HCT116 (cell line): ENCODE measurements at regions not wholly inside any gene's neighbourhood (a gene's known extent, or its start where the extent isn't known, plus 50 kb on each side); places are given as distances from the start of the nearest gene placed in this dataset.
A peak's percentile ranks its signal among the peaks of the same experiment; 100 is the strongest.

ENCODE experiments used
- ATAC-seq: fragments of 200-7000 bp; cut with Tn5 transposase; 2 replicates; pipeline ENCODE4 v1.9.1; 2020; ENCODE audit warnings: mild to moderate bottlenecking, moderate library complexity
- BruUV-seq: library from RNA; stranded (reverse); fragments of 400-500 nt; replicated peaks from 2 replicates; lab custom pipeline; 2021; lab: Mats Ljungman, UMichigan
- CTCF ChIA-PET: fragments of 300-600 bp; sonication (Branson Sonifier 250); formaldehyde crosslinking; loops from one replicate; lab custom pipeline; 2021; ENCODE audit warnings: antibody characterized with exemption; lab: Charles Lee
- POLR2A ChIA-PET: fragments of 300-600, 350-600 bp; sonication (Branson Sonifier 250); formaldehyde crosslinking; loops from one replicate; lab custom pipeline; 2021; ENCODE audit warnings: antibody characterized with exemption; lab: Charles Lee
- RAD21 ChIA-PET, 2 experiments: fragments of 300-600 bp; sonication (Branson Sonifier 250); formaldehyde crosslinking; loops; one replicate each; lab custom pipeline; 2023; ENCODE audit warnings: low total read pairs in 2 of 2; ENCODE audit not compliant: uncharacterized antibody in 2 of 2, unreplicated experiment in 2 of 2, low non-redundant PET in 1 of 2; lab: Charles Lee
- DNase-seq: peaks from one replicate; pipeline ENCODE4 v3.0.0-alpha.2; 2010; ENCODE audit warnings: low read depth, low spot score
- H2AFZ ChIP-seq: fragments of 200-600 bp; shearing (Covaris generic), sonication (generic); 2 replicates; pipeline ENCODE4 v1.6.1; 2017; ENCODE audit warnings: low read depth, mixed run types, mixed read lengths, antibody characterized with exemption, low read length; ENCODE audit not compliant: poor library complexity, severe bottlenecking
- H3K27ac ChIP-seq: 2 replicates; pipeline ENCODE4 v1.5.1; 2012; ENCODE audit warnings: low read depth, low read length
- H3K27me3 ChIP-seq: fragments of 200-600 bp; sonication (generic); 2 replicates; pipeline ENCODE4 v1.6.1; 2016; ENCODE audit warnings: mixed run types, low read length, mixed read lengths; ENCODE audit not compliant: insufficient read depth
- H3K36me3 ChIP-seq, 2 experiments: fragments of 200-500 bp in 1 of 2; fragments of 200-600 bp in 1 of 2; sonication (Bioruptor generic) in 1 of 2; sonication (generic) in 1 of 2; 2 replicates each; pipeline versions ENCODE4 v1.5.1 to v1.6.1; 2014 to 2016; ENCODE audit warnings: low read length in 2 of 2, inconsistent platforms in 1 of 2, mixed read lengths in 1 of 2, mixed run types in 1 of 2; ENCODE audit not compliant: insufficient read depth in 2 of 2, control insufficient read depth in 1 of 2
- H3K4me1 ChIP-seq, 2 experiments: fragments of 200-600 bp in 1 of 2; sonication (generic) in 1 of 2; 2 replicates each; pipeline versions ENCODE4 v1.5.1 to v1.6.1; 2012 to 2017; ENCODE audit warnings: low read length in 2 of 2, inconsistent platforms in 1 of 2, mild to moderate bottlenecking in 1 of 2, mixed read lengths in 1 of 2, mixed run types in 1 of 2, moderate library complexity in 1 of 2; ENCODE audit not compliant: insufficient read depth in 2 of 2, control insufficient read depth in 1 of 2
- H3K4me2 ChIP-seq: fragments of 200-600 bp; sonication (generic); 2 replicates; pipeline ENCODE4 v1.6.1; 2017; ENCODE audit warnings: mixed run types, low read length, mixed read lengths
- H3K4me3 ChIP-seq, 2 experiments: fragments of 200-600 bp in 1 of 2; sonication (generic) in 1 of 2; replicated peaks in 1 of 2; 2 replicates each; pipeline ENCODE4 v1.5.1; 2011 to 2016; ENCODE audit warnings: low read length in 2 of 2, control low read depth in 1 of 2, low read depth in 1 of 2, mild to moderate bottlenecking in 1 of 2, mixed read lengths in 1 of 2, mixed run types in 1 of 2
- H3K79me2 ChIP-seq: fragments of 200-600 bp; sonication (generic); 2 replicates; pipeline ENCODE4 v1.6.1; 2017; ENCODE audit warnings: mild to moderate bottlenecking, mixed run types, low read length, moderate library complexity, mixed read lengths; ENCODE audit not compliant: insufficient read depth
- H3K9ac ChIP-seq: fragments of 200-600 bp; sonication (generic); 2 replicates; pipeline ENCODE4 v1.6.1; 2016; ENCODE audit warnings: low read length, mixed read lengths
- H3K9me2 ChIP-seq: fragments of 200-600 bp; sonication (generic), shearing (Covaris generic); 2 replicates; pipeline ENCODE4 v1.6.1; 2017; ENCODE audit warnings: mixed run types, mild to moderate bottlenecking, moderate library complexity; ENCODE audit not compliant: insufficient read depth
- H3K9me3 ChIP-seq, 2 experiments: fragments of 200-500 bp in 1 of 2; fragments of 200-600 bp in 1 of 2; sonication (Bioruptor generic) in 1 of 2; sonication (generic) in 1 of 2; 2 replicates each; pipeline ENCODE4 v1.6.1; 2014 to 2017; ENCODE audit warnings: low read length in 2 of 2, mixed read lengths in 2 of 2, inconsistent platforms in 1 of 2, low read depth in 1 of 2, mild to moderate bottlenecking in 1 of 2, mixed run types in 1 of 2, moderate library complexity in 1 of 2; ENCODE audit not compliant: control insufficient read depth in 1 of 2, insufficient read depth in 1 of 2
- H4K20me1 ChIP-seq: fragments of 200-600 bp; sonication (generic), shearing (Covaris generic); 2 replicates; pipeline ENCODE4 v1.6.1; 2017; ENCODE audit warnings: mixed run types, mild to moderate bottlenecking, moderate library complexity; ENCODE audit not compliant: insufficient read depth
- CBX3 ChIP-seq: IDR thresholded peaks from 2 replicates; pipeline ENCODE4 v1.6.1; 2012; ENCODE audit warnings: low read depth
- CEBPB ChIP-seq: IDR thresholded peaks from 2 replicates; pipeline ENCODE4 v1.6.1; 2012; ENCODE audit warnings: low read depth
- CTCF ChIP-seq, 3 experiments: fragments of 200-600 bp in 1 of 3; sonication (generic) in 1 of 3; IDR thresholded peaks in 2 of 3; conservative IDR thresholded peaks in 1 of 3; 2 replicates each; pipeline ENCODE4 v1.5.1; 2012 to 2017; ENCODE audit warnings: low read depth in 2 of 3, low read length in 2 of 3, antibody characterized with exemption in 1 of 3, borderline replicate concordance in 1 of 3, control low read depth in 1 of 3, mild to moderate bottlenecking in 1 of 3, mixed read lengths in 1 of 3, mixed run types in 1 of 3, moderate library complexity in 1 of 3; ENCODE audit not compliant: insufficient read depth in 1 of 3
- EGR1 ChIP-seq: IDR thresholded peaks from 2 replicates; pipeline ENCODE4 v1.6.1; 2012; ENCODE audit warnings: low read depth
- ELF1 ChIP-seq: IDR thresholded peaks from 2 replicates; pipeline ENCODE4 v1.6.1; 2012; ENCODE audit warnings: low read depth, borderline replicate concordance
- EZH2 ChIP-seq: fragments of 200-600 bp; sonication (generic); IDR thresholded peaks from 2 replicates; pipeline ENCODE4 v1.6.1; 2017; ENCODE audit warnings: antibody characterized with exemption, mixed run types
- FOSL1 ChIP-seq: IDR thresholded peaks from 2 replicates; pipeline ENCODE4 v1.6.1; 2012; ENCODE audit warnings: low read depth
- RAD21 ChIP-seq: IDR thresholded peaks from 2 replicates; pipeline ENCODE4 v1.6.1; 2012; ENCODE audit warnings: low read depth, mild to moderate bottlenecking
- SIN3A ChIP-seq: IDR thresholded peaks from 2 replicates; pipeline ENCODE4 v1.6.1; 2012; ENCODE audit warnings: low read depth
- SP1 ChIP-seq: IDR thresholded peaks from 2 replicates; pipeline ENCODE4 v1.6.1; 2012; ENCODE audit warnings: low read depth
- SRF ChIP-seq: IDR thresholded peaks from 2 replicates; pipeline ENCODE4 v1.6.1; 2012; ENCODE audit warnings: low read depth
- TCF7L2 ChIP-seq: IDR thresholded peaks from 2 replicates; pipeline ENCODE4 v1.7.0; 2011; ENCODE audit warnings: borderline replicate concordance, inconsistent platforms; ENCODE audit not compliant: insufficient read depth, insufficient read length; ENCODE audit errors: extremely low read depth
- YY1 ChIP-seq: IDR thresholded peaks from 2 replicates; pipeline ENCODE4 v1.6.1; 2011; ENCODE audit warnings: low read length, low read depth, moderate library complexity, mild to moderate bottlenecking; ENCODE audit not compliant: insufficient replicate concordance; ENCODE audit errors: extremely low read depth
- ZFX ChIP-seq: fragments of 450-650 bp; IDR thresholded peaks from 2 replicates; pipeline ENCODE4 v1.6.1; 2017
- ZNF274 ChIP-seq: fragments of 200-500 bp; sonication (Bioruptor generic); IDR thresholded peaks from 2 replicates; pipeline ENCODE4 v1.6.1; 2014; ENCODE audit warnings: mild to moderate bottlenecking, low read depth, low read length, inconsistent platforms
- intact Hi-C: fragments of 100-400 bp; cut with micrococcal nuclease; formaldehyde crosslinking; loops from 2 replicates; pipeline ENCODE4 v1.10.0; 2022
- TF ChIP-seq, protein P1 (sequence below): IDR thresholded peaks from 2 replicates; pipeline ENCODE4 v1.6.1; 2012
- TF ChIP-seq, protein P2 (sequence below): IDR thresholded peaks from 2 replicates; pipeline ENCODE4 v1.6.1; 2012

- Histone ChIP-seq H3K27me3 (peaks cover 32% of the 10 kb centered on the region; the same call in 1 of the 2 replicates), H3K9ac (no peak overlapping the region), H3K4me1 (no peaks in the 10 kb centered on the region), H3K9me2 (0 out of 2 replicates have a peak, but pooled peaks cover 3% of the 10 kb centered on the region), H4K20me1 (no peaks in the 10 kb centered on the region), H3K4me3 (no peak overlapping the region), H3K9me3 (no peaks in the 10 kb centered on the region), H3K79me2 (no peaks in the 10 kb centered on the region), H3K4me2 (no peak overlapping the region), H2AFZ (no peak overlapping the region), H3K36me3 (no peaks in the 10 kb centered on the region), H3K27ac (no peak overlapping the region)
- TF ChIP-seq YY1: no peak
- TF ChIP-seq FOSL1: no peak
- TF ChIP-seq, protein P1, sequence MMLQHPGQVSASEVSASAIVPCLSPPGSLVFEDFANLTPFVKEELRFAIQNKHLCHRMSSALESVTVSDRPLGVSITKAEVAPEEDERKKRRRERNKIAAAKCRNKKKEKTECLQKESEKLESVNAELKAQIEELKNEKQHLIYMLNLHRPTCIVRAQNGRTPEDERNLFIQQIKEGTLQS: no peak
- TF ChIP-seq ZNF274: no peak
- DNase-seq (no peak), ATAC-seq (no peak)
- intact Hi-C loops: loop anchor here (10.0 kb wide), 1 partner anchor 184 kb away; no protein-coding TSS in a partner anchor
- CTCF ChIA-PET: interaction anchor here (0.6 to 1.4 kb wide), 5 partner anchors 8 to 74 kb away, joined by 3 read pairs; no protein-coding TSS in a partner anchor
- RAD21 ChIA-PET: no interaction called here
- BruUV-seq: no TSS peak
- POLR2A ChIA-PET: no interaction called here
Measured at GRCh38 chr4:128380306-128380705, 92.7 kb upstream of the PGRMC2 start.

DNA sequence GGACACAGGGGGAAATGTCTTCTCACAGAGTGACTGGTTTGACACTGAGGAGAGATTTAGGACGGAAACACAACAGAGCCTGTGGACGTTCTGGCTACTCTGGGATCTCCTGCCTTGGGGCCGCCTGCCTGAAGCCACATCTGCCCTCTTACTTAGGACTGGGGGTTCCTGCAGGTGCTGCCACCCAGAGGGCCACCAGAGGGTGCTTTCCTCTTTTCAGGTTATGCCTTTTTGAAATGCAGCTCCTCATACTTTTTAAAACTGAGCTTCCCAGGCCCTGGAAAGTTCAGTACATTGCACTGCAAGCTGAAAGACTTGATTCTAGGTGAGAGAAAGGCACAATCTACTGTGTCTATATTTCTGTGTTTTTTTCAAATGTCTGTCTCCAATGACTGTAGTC lies 92.2 kb upstream of the PGRMC2 start:
- Histone ChIP-seq H3K27me3 (peaks cover 28% of the 10 kb centered on the region; the same call in 1 of the 2 replicates), H2AFZ (no peak overlapping the region), H3K79me2 (no peaks in the 10 kb centered on the region), H3K9me2 (0 out of 2 replicates have a peak, but pooled peaks cover 3% of the 10 kb centered on the region), H3K9ac (no peak overlapping the region), H3K4me3 (no peak overlapping the region), H3K4me1 (no peaks in the 10 kb centered on the region), H3K36me3 (no peaks in the 10 kb centered on the region), H3K9me3 (no peaks in the 10 kb centered on the region), H4K20me1 (no peaks in the 10 kb centered on the region), H3K4me2 (no peak overlapping the region), H3K27ac (no peak overlapping the region)
- ChIA-PET RAD21 (no interaction called here), CTCF (interaction anchor here (0.6 to 1.4 kb wide), 5 partner anchors 8 to 74 kb away, joined by 3 read pairs; no protein-coding TSS in a partner anchor), POLR2A (no interaction called here)
- BruUV-seq: no TSS peak
- intact Hi-C loops: loop anchor here (10.0 kb wide), 1 partner anchor 185 kb away; no protein-coding TSS in a partner anchor
- DNase-seq (no peak), ATAC-seq (peak; percentile 97)
- TF ChIP-seq CTCF (IDR thresholded peaks at IDR 0.05 in 2 of 3, conservative IDR thresholded peaks at IDR 0.05 in 1 of 3; ENCODE audit: borderline replicate concordance in 1 of 3, insufficient read depth in 1 of 3, low read depth in 2 of 3, low read length in 2 of 3) (peak; percentile 50 to 80 (median 80); a peak in 5 of 6 replicates), EGR1 (no peak), RAD21 (peak; percentile 61), TCF7L2 (no peak), YY1 (no peak), CEBPB (no peak), EZH2 (no peak), SRF (no peak), ELF1 (no peak), SP1 (no peak), ZFX (no peak), SIN3A (no peak), CBX3 (no peak)
- TF ChIP-seq, protein P2, sequence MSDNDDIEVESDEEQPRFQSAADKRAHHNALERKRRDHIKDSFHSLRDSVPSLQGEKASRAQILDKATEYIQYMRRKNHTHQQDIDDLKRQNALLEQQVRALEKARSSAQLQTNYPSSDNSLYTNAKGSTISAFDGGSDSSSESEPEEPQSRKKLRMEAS: no peak
